Frontal cortex (tissue), 3 donors: ENCODE measurements at regions not wholly inside any gene's neighbourhood (a gene's known extent, or its start where the extent isn't known, plus 50 kb on each side); places are given as distances from the start of the nearest gene placed in this dataset.
A peak's percentile ranks its signal among the peaks of the same experiment; 100 is the strongest.

Experiments
- DNase-seq, 2 donors: peaks; one replicate each; pipeline ENCODE4 v3.0.0; 2012; ENCODE audit warnings: low spot score in 2 of 2
- FAIRE-seq: peaks from 2 replicates; lab custom pipeline; 2012; peaks lifted over from hg19 to GRCh38; lab: Jason Lieb, UNC
- donor health status: control.
- donor health status: control.
- donor health status: control.

- FAIRE-seq (no peak), DNase-seq (no peak)
Measured at GRCh38 chr7:155198901-155199845, 98.5 kb upstream of the INSIG1 start.

- no peak for FAIRE-seq
- DNase-seq, result no peak
Measured at GRCh38 chr7:155201325-155202087, 96.2 kb upstream of the INSIG1 start.

- DNase-seq (no peak), FAIRE-seq (no peak)
Measured at GRCh38 chr7:155202106-155202871, 95.4 kb upstream of the INSIG1 start.

GRCh38 chr7:155203059-155203881, 94.4 kb upstream of the INSIG1 start:
- FAIRE-seq (no peak), DNase-seq (no peak)

GRCh38 chr7:155203882-155204691, 93.6 kb upstream of the INSIG1 start:
- DNase-seq (no peak), FAIRE-seq (no peak)

GRCh38 chr7:155204744-155205367, 92.8 kb upstream of the INSIG1 start:
- no peak for FAIRE-seq

DNA sequence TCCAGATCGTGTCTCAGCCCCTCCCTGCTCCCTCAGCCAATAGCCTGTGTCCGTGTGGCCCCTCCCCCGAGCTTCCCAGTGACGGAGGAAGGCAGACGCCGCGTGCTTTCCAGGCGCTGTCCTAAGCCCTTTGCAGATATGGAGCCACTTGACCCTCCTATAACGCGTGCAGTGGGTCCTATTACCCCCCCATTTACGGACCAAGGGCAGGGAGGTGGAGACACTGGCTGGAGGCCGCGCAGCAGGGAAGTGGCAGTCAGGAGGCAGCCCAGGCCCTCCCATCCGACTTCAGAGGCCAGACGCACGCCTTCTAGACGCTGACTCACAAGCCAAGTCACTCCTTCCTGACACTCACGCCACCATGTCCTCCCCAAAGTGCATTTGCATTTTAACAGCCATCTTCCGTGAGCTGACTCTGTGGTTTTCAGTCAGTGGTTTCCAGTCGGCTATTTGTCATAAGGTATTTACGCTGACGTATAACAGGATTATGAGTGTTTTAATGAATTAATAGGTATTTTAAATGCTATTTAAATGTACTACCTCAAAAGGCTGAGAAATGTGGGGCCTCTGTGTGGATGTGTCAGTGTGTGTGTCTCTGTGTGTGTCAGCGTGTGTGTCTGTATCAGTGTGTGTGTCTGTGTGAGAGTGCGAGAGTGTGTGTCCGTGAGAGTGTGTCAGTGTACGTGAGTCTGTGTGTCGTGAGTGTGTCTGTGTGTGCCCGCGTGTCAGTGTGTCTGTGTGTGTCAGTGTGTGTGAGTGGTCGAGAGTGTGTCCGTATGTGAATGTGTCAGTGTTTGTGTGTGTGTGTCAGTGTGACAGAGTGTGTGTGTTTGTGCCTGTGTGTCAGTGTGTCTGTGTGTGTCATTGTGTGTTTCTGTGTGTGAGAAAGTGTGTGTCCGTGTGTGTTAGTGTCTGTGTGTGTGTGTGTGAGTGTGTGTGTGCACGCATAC, 92.0 kb upstream of the INSIG1 start:
- FAIRE-seq (no peak), DNase-seq (peak in 1 of 2 donors; percentile 46)

More at GRCh38 chr7:155204744-155205367, 92.8 kb upstream of the INSIG1 start:
- DNase-seq, result no peak

GRCh38 chr7:155206318-155207020, 91.2 kb upstream of the INSIG1 start:
- DNase-seq (no peak), FAIRE-seq (no peak)

DNA sequence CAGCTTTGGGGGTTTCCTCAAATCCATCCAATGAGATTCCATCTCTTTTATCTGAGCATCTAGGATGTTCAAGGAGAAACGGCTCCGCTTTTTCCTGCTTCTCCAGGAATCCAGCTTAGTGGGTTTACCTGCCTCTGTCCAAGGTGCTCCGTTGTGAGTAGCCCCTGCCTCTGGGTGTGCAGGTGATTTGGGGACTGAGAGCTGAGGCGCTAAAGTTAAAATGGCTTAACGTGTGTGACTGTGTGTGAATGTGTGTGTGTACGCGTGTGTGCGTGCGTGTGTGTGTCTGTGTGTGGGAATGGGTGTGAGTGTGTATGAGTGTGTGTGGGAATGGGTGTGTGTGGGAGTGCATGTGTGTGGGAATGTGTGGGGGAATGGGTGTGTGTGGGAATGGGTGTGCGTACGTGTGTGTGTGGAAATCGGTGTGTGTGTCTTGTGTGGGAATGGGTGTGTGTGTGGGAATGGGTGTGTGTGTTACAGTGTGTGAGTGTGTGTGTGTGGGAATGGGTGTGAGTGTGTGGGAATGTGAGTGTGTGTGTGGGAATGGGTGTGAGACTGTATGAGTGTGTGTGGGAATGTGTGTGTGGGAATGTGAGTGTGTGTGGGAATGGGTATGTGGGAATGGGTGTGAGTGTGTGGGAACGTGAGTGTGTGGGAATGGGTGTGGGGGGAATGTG, 90.2 kb upstream of the INSIG1 start:
- no peak for DNase-seq
- FAIRE-seq, result no peak

- no peak for FAIRE-seq
Measured at GRCh38 chr7:155208681-155209477, 88.8 kb upstream of the INSIG1 start.

GRCh38 chr7:155209478-155210319, 88.0 kb upstream of the INSIG1 start:
- DNase-seq, result no peak
- no peak for FAIRE-seq

More at GRCh38 chr7:155208681-155209477, 88.8 kb upstream of the INSIG1 start:
- no peak for DNase-seq

GRCh38 chr7:155210356-155210755, 87.3 kb upstream of the INSIG1 start:
- DNase-seq, result no peak
- FAIRE-seq, result no peak

DNA sequence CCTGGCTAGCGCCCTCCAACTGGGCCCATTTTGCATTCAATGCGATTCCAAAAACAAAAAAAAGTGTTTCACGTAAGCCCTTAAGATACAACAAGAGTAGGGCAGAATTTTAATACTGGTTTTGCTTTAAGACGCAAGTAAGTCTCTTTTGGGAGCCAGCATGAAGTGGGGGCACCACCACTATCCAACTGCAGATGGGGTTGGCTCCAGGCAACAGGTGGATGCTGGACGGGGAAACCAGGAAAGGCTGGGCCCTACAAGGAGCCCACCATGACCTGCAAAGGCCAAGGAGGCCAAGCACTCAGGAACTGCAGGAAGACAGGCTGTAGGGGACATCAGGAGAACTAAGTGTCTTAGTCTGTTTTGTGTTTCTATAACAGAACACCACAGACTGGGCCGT, 86.5 kb upstream of the INSIG1 start:
- no peak for DNase-seq

DNA sequence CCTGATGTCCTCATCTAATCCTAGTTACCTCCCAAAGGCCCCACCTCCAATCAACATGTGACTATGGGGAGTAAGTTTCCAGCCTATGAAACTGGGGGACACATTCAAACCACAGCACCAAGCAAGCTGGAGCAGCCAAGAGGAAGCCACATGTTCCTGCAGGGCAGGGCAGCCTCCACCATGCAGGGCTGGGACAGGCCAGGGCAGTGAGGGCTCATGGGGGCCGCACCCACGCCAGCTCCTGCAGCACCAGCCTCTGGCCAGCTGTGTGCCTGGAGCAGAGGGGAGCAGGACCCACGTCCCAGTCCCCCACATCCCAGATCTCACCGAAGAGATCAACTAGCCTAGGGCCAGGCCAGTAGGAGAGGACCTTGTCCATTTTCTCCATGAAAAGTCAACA, 85.9 kb upstream of the INSIG1 start:
- no peak for FAIRE-seq

More for the DNA sequence above, 86.5 kb upstream of the INSIG1 start:
- no peak for FAIRE-seq

More for the DNA sequence above, 85.9 kb upstream of the INSIG1 start:
- no peak for DNase-seq
